Panc1 (cell line): ENCODE measurements at regions not wholly inside any gene's neighbourhood (a gene's known extent, or its start where the extent isn't known, plus 50 kb on each side); places are given as distances from the start of the nearest gene placed in this dataset.
"Not testable (repeated sequence)": the region's sequence is repeated elsewhere in the genome, so short reads cannot be mapped to it uniquely, and the experiment has no call there.

Source experiments
- ATAC-seq: fragments of 200-7000 bp; cut with Tn5 transposase; 2 replicates; pipeline ENCODE4 v1.9.1; 2020; ENCODE audit warnings: mild to moderate bottlenecking, moderate library complexity
- BruUV-seq: library from RNA; stranded (reverse); fragments of 400-500 nt; replicated peaks from 2 replicates; lab custom pipeline; 2021; lab: Mats Ljungman, UMichigan
- CTCF ChIA-PET: fragments of 300-600 bp; sonication (Branson Sonifier 250); formaldehyde crosslinking; loops from one replicate; lab custom pipeline; 2022; ENCODE audit warnings: antibody characterized with exemption; lab: Charles Lee
- POLR2A ChIA-PET: fragments of 300-600 bp; sonication (Branson Sonifier 250); formaldehyde crosslinking; loops from one replicate; lab custom pipeline; 2022; ENCODE audit warnings: antibody characterized with exemption; lab: Charles Lee
- DNase-seq: peaks from one replicate; pipeline ENCODE4 v3.0.0-alpha.2; 2010; ENCODE audit warnings: low read depth, low spot score
- H3K27ac ChIP-seq: 2 replicates; pipeline ENCODE4 v1.5.1; 2011; ENCODE audit warnings: mild to moderate bottlenecking, low read length, inconsistent platforms
- H3K27me3 ChIP-seq: fragments of 200-500 bp; sonication (Bioruptor generic); 2 replicates; pipeline ENCODE4 v1.6.0; 2014; ENCODE audit warnings: low read length, inconsistent platforms; ENCODE audit not compliant: control insufficient read depth, insufficient read depth
- H3K36me3 ChIP-seq: fragments of 200-500 bp; sonication (Bioruptor generic); 2 replicates; pipeline ENCODE4 v1.5.1; 2014; ENCODE audit warnings: inconsistent platforms, mild to moderate bottlenecking, low read length, moderate library complexity; ENCODE audit not compliant: control insufficient read depth, insufficient read depth
- H3K4me1 ChIP-seq: 2 replicates; pipeline ENCODE4 v1.5.1; 2011; ENCODE audit warnings: inconsistent platforms, mild to moderate bottlenecking, low read length, moderate library complexity; ENCODE audit not compliant: control insufficient read depth, insufficient read depth
- H3K4me3 ChIP-seq, 2 experiments: 2 replicates each; pipeline ENCODE4 v1.5.1; 2011 to 2012; ENCODE audit warnings: low read depth in 2 of 2, low read length in 2 of 2, mild to moderate bottlenecking in 2 of 2, inconsistent platforms in 1 of 2, moderate library complexity in 1 of 2
- H3K9me3 ChIP-seq: fragments of 200-500 bp; sonication (Bioruptor generic); 2 replicates; pipeline ENCODE4 v1.5.1; 2014; ENCODE audit warnings: low read depth, mild to moderate bottlenecking, inconsistent platforms, low read length, moderate library complexity; ENCODE audit not compliant: control insufficient read depth, insufficient read depth
- POLR2AphosphoS5 ChIP-seq: IDR thresholded peaks from 2 replicates; pipeline ENCODE4 v1.6.1; 2012; ENCODE audit warnings: mild to moderate bottlenecking, low read depth, low read length, moderate library complexity
- SIN3A ChIP-seq: IDR thresholded peaks from 2 replicates; pipeline ENCODE4 v1.6.1; 2012; ENCODE audit warnings: low read depth, mild to moderate bottlenecking, low read length, moderate library complexity, borderline replicate concordance; ENCODE audit not compliant: insufficient read depth
- TCF7L2 ChIP-seq: IDR thresholded peaks from 2 replicates; pipeline ENCODE4 v1.6.1; 2011; ENCODE audit warnings: mild to moderate bottlenecking, low read depth, low read length, inconsistent platforms
- in situ Hi-C: cut with HindIII; loops from 2 replicates; pipeline ENCODE4 v1.10.0; 2016; ENCODE audit warnings: low sequenced_read_pairs, low pct_unique_long_range_greater_than_20kb
- intact Hi-C: fragments of 100-400 bp; cut with micrococcal nuclease; formaldehyde crosslinking; loops from one replicate; pipeline ENCODE4 v1.10.0; 2022; ENCODE audit not compliant: unreplicated experiment
- TF ChIP-seq, protein P1 (sequence below): fragments of 450-650 bp; IDR thresholded peaks from 2 replicates; pipeline ENCODE4 v1.5.1; 2017; ENCODE audit warnings: mild to moderate bottlenecking
- TF ChIP-seq, protein P2 (sequence below), 2 experiments: IDR thresholded peaks; 2 replicates each; pipeline ENCODE4 v1.6.1; 2011 to 2012; ENCODE audit warnings: low read depth in 2 of 2, control low read depth in 1 of 2, low read length in 1 of 2, mild to moderate bottlenecking in 1 of 2, moderate library complexity in 1 of 2; ENCODE audit not compliant: insufficient read depth in 1 of 2

DNA sequence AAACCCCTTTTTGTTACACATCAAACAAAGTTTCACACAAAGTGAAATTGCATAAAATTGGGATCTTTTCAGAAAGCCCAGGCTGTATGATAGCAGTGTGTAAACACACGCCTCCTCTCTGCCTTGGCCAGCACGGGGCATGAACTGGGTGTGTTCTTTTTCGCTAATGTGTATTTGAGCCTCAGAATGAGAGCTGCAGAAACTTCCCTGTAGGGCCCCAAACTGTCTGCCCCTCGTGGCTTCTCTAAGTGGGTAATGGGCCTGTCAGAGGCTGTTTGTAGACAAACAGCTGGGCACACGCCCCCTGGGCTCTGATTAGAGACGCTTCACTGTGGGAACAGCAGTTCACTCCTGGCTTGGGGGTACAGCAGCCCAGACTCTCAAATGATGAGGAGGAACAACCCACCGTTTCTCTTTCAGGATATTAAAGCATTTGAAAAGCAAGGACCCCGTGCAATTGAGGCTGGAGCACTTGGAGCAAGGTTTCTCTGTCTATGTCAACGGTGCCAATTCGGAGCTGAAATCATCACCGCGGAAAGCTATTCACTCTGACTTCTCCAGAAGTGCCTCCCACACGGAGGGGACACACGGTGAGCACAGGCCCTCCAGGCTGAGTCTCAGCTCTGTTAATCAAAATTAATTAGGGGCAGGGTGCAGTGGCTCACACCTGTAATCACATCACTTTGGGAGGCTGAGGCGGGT, 78.4 kb downstream of the KATNIP start:
- Histone ChIP-seq H3K4me3 (no peak overlapping the region), H3K27me3 (no peaks in the 10 kb centered on the region), H3K9me3 (no peaks in the 10 kb centered on the region), H3K4me1 (no peaks in the 10 kb centered on the region), H3K27ac (no peak overlapping the region), H3K36me3 (no peaks in the 10 kb centered on the region)
- BruUV-seq: no TSS peak
- intact Hi-C loops (no loop called here), in situ Hi-C loops (no loop called here)
- DNase-seq: no peak
- no peak for ATAC-seq
- TF ChIP-seq POLR2AphosphoS5 (no peak), SIN3A (no peak), TCF7L2 (no peak)
- TF ChIP-seq, protein P1, sequence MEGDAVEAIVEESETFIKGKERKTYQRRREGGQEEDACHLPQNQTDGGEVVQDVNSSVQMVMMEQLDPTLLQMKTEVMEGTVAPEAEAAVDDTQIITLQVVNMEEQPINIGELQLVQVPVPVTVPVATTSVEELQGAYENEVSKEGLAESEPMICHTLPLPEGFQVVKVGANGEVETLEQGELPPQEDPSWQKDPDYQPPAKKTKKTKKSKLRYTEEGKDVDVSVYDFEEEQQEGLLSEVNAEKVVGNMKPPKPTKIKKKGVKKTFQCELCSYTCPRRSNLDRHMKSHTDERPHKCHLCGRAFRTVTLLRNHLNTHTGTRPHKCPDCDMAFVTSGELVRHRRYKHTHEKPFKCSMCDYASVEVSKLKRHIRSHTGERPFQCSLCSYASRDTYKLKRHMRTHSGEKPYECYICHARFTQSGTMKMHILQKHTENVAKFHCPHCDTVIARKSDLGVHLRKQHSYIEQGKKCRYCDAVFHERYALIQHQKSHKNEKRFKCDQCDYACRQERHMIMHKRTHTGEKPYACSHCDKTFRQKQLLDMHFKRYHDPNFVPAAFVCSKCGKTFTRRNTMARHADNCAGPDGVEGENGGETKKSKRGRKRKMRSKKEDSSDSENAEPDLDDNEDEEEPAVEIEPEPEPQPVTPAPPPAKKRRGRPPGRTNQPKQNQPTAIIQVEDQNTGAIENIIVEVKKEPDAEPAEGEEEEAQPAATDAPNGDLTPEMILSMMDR: no peak
- TF ChIP-seq, protein P2, sequence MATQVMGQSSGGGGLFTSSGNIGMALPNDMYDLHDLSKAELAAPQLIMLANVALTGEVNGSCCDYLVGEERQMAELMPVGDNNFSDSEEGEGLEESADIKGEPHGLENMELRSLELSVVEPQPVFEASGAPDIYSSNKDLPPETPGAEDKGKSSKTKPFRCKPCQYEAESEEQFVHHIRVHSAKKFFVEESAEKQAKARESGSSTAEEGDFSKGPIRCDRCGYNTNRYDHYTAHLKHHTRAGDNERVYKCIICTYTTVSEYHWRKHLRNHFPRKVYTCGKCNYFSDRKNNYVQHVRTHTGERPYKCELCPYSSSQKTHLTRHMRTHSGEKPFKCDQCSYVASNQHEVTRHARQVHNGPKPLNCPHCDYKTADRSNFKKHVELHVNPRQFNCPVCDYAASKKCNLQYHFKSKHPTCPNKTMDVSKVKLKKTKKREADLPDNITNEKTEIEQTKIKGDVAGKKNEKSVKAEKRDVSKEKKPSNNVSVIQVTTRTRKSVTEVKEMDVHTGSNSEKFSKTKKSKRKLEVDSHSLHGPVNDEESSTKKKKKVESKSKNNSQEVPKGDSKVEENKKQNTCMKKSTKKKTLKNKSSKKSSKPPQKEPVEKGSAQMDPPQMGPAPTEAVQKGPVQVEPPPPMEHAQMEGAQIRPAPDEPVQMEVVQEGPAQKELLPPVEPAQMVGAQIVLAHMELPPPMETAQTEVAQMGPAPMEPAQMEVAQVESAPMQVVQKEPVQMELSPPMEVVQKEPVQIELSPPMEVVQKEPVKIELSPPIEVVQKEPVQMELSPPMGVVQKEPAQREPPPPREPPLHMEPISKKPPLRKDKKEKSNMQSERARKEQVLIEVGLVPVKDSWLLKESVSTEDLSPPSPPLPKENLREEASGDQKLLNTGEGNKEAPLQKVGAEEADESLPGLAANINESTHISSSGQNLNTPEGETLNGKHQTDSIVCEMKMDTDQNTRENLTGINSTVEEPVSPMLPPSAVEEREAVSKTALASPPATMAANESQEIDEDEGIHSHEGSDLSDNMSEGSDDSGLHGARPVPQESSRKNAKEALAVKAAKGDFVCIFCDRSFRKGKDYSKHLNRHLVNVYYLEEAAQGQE (IDR thresholded peaks at IDR 0.05; ENCODE audit: insufficient read depth in 1 of 2, low read depth in 2 of 2, low read length in 1 of 2): no peak
- ChIA-PET POLR2A (no interaction called here), CTCF (no interaction called here)

DNA sequence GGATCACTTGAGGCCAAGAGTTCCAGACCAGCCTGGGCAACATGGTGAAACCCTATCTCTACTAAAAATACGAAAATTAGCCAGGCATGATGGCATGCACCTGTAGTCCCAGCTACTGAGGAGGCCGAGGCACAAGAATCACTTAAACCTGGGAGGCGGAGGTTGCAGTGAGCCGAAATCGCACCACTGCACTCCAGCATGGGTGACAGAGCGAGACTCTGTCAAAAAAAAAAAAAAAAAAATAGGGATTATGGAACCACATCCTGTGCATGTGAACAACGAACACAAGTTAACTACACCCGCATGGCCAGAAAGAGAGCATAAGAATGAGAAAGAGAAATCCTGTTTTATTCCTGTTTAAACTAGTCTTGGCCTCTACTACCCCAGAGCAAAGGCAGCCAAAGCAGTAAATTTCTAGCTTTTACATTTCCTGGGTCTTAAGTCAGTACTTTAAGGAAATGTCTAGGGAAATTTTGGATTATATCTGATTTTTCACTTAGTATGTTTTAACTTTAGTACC, 79.1 kb downstream of the KATNIP start:
- H3K4me1 ChIP-seq, H3K36me3 ChIP-seq, ATAC-seq, H3K27ac ChIP-seq, intact Hi-C loops, in situ Hi-C loops, BruUV-seq, DNase-seq, H3K27me3 ChIP-seq, H3K9me3 ChIP-seq, H3K4me3 ChIP-seq, CTCF ChIA-PET: not testable (repeated sequence)
- POLR2A ChIA-PET: interaction anchor here (0.7 kb wide), 1 partner anchor 370 kb away, joined by 5 read pairs; no protein-coding TSS in a partner anchor

DNA sequence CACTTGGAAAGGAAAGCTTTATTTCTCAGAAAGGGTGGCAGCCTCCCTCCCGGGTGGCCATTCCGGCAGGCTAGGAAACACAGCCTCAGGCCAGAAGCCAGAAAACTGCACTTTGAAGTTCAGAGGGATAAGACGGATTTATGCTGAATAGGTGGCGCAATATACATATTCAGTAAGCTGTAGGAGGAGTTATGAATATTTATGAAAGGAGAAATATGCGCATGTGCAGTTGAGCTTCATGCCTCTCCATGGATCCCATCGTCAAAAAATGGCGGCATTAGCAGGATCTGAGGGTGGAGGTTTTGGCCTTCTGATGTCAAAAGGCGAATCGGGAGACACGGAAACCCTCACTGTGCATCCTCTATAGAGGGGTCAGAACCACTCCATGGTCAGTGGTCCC, 82.3 kb downstream of the KATNIP start:
- POLR2A ChIA-PET: no interaction called here
- DNase-seq: no peak
- H3K27ac ChIP-seq: no peak overlapping the region
- no TSS peak for BruUV-seq
- ATAC-seq: no peak
- no peak overlapping the region for H3K4me3 ChIP-seq
- in situ Hi-C loops (no loop called here), intact Hi-C loops (no loop called here)
- H3K9me3 ChIP-seq: no peaks in the 10 kb centered on the region
- TF ChIP-seq, protein P1: no peak
- TF ChIP-seq POLR2AphosphoS5: no peak
- TF ChIP-seq, protein P2 (IDR thresholded peaks at IDR 0.05; ENCODE audit: insufficient read depth in 1 of 2, low read depth in 2 of 2, low read length in 1 of 2): no peak
- TF ChIP-seq SIN3A: no peak
- TF ChIP-seq TCF7L2: no peak
- no peaks in the 10 kb centered on the region for H3K36me3 ChIP-seq
- no peaks in the 10 kb centered on the region for H3K27me3 ChIP-seq
- no peaks in the 10 kb centered on the region for H3K4me1 ChIP-seq
- CTCF ChIA-PET: no interaction called here
